Neural cell (in vitro differentiated cells): ENCODE measurements at regions not wholly inside any gene's neighbourhood (a gene's known extent, or its start where the extent isn't known, plus 50 kb on each side); places are given as distances from the start of the nearest gene placed in this dataset.

Experiments
- CTCF ChIP-seq: fragments of 450-650 bp; IDR thresholded peaks from 2 replicates; pipeline ENCODE4 v1.5.1; 2014; ENCODE audit warnings: antibody characterized with exemption, mild to moderate bottlenecking, moderate library complexity; ENCODE audit not compliant: poor library complexity, severe bottlenecking
- POLR2AphosphoS5 ChIP-seq: IDR thresholded peaks from 2 replicates; pipeline ENCODE4 v1.6.1; 2012

- no peak for TF ChIP-seq POLR2AphosphoS5
- no peak for TF ChIP-seq CTCF
These were observed 646.3 kb upstream of the ANKRD30A start for GRCh38 chr10:36479073-36479472.
